Peyer's patch (tissue), 4 donors: ENCODE measurements at regions not wholly inside any gene's neighbourhood (a gene's known extent, or its start where the extent isn't known, plus 50 kb on each side); places are given as distances from the start of the nearest gene placed in this dataset.

Experiments
- DNase-seq, 3 donors: peaks; one replicate each; pipeline ENCODE4 v3.0.0-alpha.2; 2017 to 2019
- H3K27ac ChIP-seq, 4 donors: fragments of 200-600 bp; sonication (generic); one replicate each; pipeline ENCODE4 v1.5.1; 2016 to 2019
- H3K27me3 ChIP-seq, 2 donors: fragments of 200-600 bp; sonication (generic); one replicate each; pipeline ENCODE4 v1.5.1; 2019
- H3K36me3 ChIP-seq, 3 donors: fragments of 200-600 bp; sonication (generic); one replicate each; pipeline ENCODE4 v1.5.1; 2016 to 2019
- H3K4me1 ChIP-seq, 4 donors: fragments of 200-600 bp; sonication (generic); one replicate each; pipeline ENCODE4 v1.5.1; 2016 to 2019
- H3K4me3 ChIP-seq, 4 donors: fragments of 200-600 bp; sonication (generic); 1 replicate in 3 of 4; 2 replicates in 1 of 4; pipeline ENCODE4 v1.5.1; 2016 to 2019; ENCODE audit warnings: mild to moderate bottlenecking in 1 of 4
- H3K9me3 ChIP-seq, 4 donors: fragments of 200-600 bp; sonication (generic); one replicate each; pipeline ENCODE4 v1.5.1; 2016 to 2019; ENCODE audit warnings: mild to moderate bottlenecking in 1 of 4
- CTCF ChIP-seq, 6 experiments: fragments of 450-650 bp in 4 of 6; fragments of 200-600 bp in 2 of 6; sonication (generic) in 1 of 6; IDR thresholded peaks; one replicate each; pipeline ENCODE4 v1.5.1; 2017 to 2019; ENCODE audit warnings: antibody characterized with exemption in 6 of 6, mild to moderate bottlenecking in 3 of 6, moderate library complexity in 1 of 6
- POLR2A ChIP-seq, 2 donors: fragments of 450-650 bp; IDR thresholded peaks; one replicate each; pipeline ENCODE4 v1.5.1; 2017; ENCODE audit warnings: antibody characterized with exemption in 2 of 2, mild to moderate bottlenecking in 2 of 2, moderate library complexity in 2 of 2

GRCh38 chr12:13799574-13799973 lies 181.8 kb downstream of the GRIN2B start:
- H3K27ac ChIP-seq = no peak overlapping the region
- no peaks in the 10 kb centered on the region for H3K36me3 ChIP-seq
- H3K4me3 ChIP-seq = no peak overlapping the region
- no peaks in the 10 kb centered on the region for H3K4me1 ChIP-seq
- TF ChIP-seq POLR2A (IDR thresholded peaks at IDR 0.05) (no peak), CTCF (IDR thresholded peaks at IDR 0.05) (no peak)
- DNase-seq = no peak
- H3K9me3 ChIP-seq = no peaks in the 10 kb centered on the region
- no peaks in the 10 kb centered on the region for H3K27me3 ChIP-seq

- Histone ChIP-seq H3K27ac (no peak overlapping the region), H3K27me3 (no peaks in the 10 kb centered on the region), H3K4me1 (no peaks in the 10 kb centered on the region), H3K4me3 (no peak overlapping the region), H3K9me3 (no peaks in the 10 kb centered on the region), H3K36me3 (no peaks in the 10 kb centered on the region)
- no peak for TF ChIP-seq POLR2A (IDR thresholded peaks at IDR 0.05)
- TF ChIP-seq CTCF (IDR thresholded peaks at IDR 0.05) = no peak
- DNase-seq = no peak
These were observed 183.2 kb downstream of the GRIN2B start for GRCh38 chr12:13798162-13798561.

- Histone ChIP-seq H3K9me3 (no peaks in the 10 kb centered on the region), H3K27ac (no peak overlapping the region), H3K27me3 (no peaks in the 10 kb centered on the region), H3K36me3 (no peaks in the 10 kb centered on the region), H3K4me1 (no peaks in the 10 kb centered on the region), H3K4me3 (no peak overlapping the region)
- TF ChIP-seq POLR2A (IDR thresholded peaks at IDR 0.05) (no peak), CTCF (IDR thresholded peaks at IDR 0.05) (no peak)
- no peak for DNase-seq
These were observed 186.7 kb downstream of the GRIN2B start for GRCh38 chr12:13794706-13795105.

GRCh38 chr12:13790317-13790716 lies 191.1 kb downstream of the GRIN2B start:
- Histone ChIP-seq H3K36me3 (no peaks in the 10 kb centered on the region), H3K27me3 (no peaks in the 10 kb centered on the region), H3K27ac (no peak overlapping the region), H3K9me3 (no peaks in the 10 kb centered on the region), H3K4me3 (no peak overlapping the region), H3K4me1 (no peaks in the 10 kb centered on the region)
- no peak for TF ChIP-seq POLR2A (IDR thresholded peaks at IDR 0.05)
- no peak for TF ChIP-seq CTCF (IDR thresholded peaks at IDR 0.05)
- no peak for DNase-seq

GRCh38 chr12:13788626-13789025 lies 192.8 kb downstream of the GRIN2B start:
- no peak for DNase-seq
- H3K4me3 ChIP-seq = no peak overlapping the region
- H3K9me3 ChIP-seq = no peaks in the 10 kb centered on the region
- no peak for TF ChIP-seq CTCF (IDR thresholded peaks at IDR 0.05)
- no peak for TF ChIP-seq POLR2A (IDR thresholded peaks at IDR 0.05)
- no peaks in the 10 kb centered on the region for H3K4me1 ChIP-seq
- no peaks in the 10 kb centered on the region for H3K27me3 ChIP-seq
- H3K36me3 ChIP-seq = no peaks in the 10 kb centered on the region
- no peak overlapping the region for H3K27ac ChIP-seq

- Histone ChIP-seq H3K4me1 (no peaks in the 10 kb centered on the region), H3K4me3 (no peak overlapping the region), H3K36me3 (no peaks in the 10 kb centered on the region), H3K9me3 (no peaks in the 10 kb centered on the region), H3K27ac (no peak overlapping the region), H3K27me3 (no peaks in the 10 kb centered on the region)
- TF ChIP-seq POLR2A (IDR thresholded peaks at IDR 0.05) = no peak
- DNase-seq = no peak
These were observed 194.8 kb downstream of the GRIN2B start for GRCh38 chr12:13786646-13787045.
